HL-60/S4 (cell line): ENCODE measurements at regions not wholly inside any gene's neighbourhood (a gene's known extent, or its start where the extent isn't known, plus 50 kb on each side); places are given as distances from the start of the nearest gene placed in this dataset.

Experiments
- in situ Hi-C: fragments of 300-500 bp; cut with MboI; formaldehyde crosslinking; loops from 2 replicates; pipeline ENCODE4 v1.14.3; 2022; ENCODE audit warnings: low sequenced_read_pairs

DNA sequence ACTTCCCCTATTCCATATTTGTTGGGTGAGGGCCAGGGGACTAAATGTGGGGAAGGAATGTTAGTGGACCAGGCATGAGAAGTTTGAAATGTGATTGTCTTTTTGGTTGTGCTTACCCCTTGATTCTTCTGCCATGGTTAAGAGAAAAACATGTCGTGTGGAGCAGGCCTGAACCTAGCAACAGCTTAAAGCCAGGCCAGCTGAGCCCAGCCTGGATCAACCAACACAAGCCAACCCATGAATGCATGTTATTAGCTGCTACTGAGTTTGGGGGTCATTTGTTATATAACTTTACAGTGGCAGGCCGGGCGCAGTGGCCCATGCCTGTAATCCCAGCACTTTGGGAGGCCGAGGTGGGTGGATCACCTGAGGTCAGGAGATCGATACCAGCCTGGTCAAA, 52.4 kb upstream of the TRIO start:
- in situ Hi-C loops = no loop called here

DNA sequence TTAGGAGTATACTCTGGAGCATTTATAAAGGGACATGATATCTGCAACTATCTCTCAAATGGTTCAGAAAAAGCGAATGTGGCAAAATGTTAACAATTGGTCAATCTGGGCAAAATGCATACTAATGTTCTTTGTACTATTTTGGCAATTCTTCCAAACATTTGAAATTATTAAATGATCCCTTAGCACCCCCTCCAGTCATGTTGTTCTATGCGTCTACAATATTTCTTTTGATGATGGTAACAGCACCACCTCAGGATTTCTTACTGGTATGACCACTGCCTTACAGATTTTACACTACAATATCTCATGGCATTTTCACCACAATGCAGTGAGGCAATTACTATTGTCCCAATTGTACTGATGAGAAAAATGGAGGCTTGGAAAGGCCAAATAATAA, 52.9 kb upstream of the TRIO start:
- in situ Hi-C loops = no loop called here

DNA sequence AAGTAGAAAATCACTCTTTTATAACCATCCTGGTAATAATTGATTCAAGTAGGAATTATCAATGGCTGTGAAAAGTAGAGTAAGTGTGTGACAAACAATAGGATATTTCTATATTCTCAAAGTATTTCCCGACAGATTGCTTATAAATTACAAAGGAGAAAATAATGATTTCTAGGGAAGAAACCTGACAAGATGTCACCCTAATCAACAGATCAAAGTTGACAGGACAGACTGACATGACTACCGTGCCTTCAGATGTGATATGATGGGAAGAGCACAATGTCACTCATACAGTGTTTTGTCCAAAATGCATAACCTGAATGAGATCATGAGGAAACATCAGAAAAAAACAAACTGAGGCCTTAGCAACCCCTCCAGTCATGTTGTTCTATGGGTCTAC, 53.9 kb upstream of the TRIO start:
- in situ Hi-C loops = no loop called here

DNA sequence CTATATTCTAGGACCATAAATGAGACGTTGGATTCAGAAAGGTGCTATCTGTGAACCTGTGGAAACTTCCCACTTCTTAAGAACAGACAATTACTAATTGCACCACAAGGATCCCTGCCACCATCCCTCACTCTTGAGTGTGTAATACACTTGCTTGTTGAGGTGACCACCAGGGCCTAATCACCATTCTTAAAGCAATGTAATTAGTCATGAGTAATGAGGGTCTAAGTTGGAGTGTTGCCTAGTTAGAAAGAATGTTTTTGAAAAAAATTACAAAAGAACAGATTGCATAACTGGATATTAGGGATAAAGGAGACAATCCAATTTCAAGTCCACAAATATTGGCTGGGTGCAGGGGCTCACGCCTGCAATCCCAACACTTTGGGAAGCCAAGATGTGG, 56.9 kb upstream of the TRIO start:
- in situ Hi-C loops = no loop called here

DNA sequence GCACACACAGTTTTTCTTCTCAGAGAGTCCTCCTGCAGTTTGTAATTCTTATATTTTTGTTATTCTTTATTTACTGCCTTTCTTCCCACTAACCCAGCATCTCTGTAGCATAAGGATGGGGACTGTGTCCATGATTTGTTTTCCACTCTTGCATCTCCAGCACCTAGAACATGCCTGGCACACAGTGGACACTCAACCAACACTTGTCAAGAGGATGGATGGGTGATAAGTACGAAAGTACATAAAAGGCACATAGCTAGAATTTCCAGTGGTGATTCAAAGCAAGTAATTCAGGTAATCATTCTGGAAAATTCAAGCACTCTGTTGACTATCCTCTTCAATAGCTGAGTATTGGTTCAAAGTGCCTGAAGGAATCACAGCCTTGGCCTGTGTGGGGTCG, 60.2 kb upstream of the TRIO start:
- in situ Hi-C loops = no loop called here

DNA sequence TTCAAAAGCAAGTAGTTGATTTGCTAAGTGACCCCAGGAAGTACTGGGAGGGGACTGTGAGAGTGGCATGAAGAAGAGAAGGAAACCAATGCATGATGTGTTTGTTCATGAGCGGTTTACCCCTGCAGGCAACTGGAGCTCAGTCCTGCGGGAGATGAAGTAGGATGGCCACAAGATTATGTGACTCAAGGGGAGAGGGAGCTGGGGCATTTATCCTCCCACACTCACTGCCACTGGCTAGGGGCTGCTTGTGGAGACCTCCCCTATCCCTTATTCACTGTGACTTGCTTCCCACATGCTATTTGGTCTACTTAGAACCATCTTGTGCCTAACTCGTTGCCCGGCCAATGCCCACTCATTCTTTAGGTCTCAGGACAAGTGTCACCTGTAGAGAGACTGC, 60.6 kb upstream of the TRIO start:
- in situ Hi-C loops = no loop called here

DNA sequence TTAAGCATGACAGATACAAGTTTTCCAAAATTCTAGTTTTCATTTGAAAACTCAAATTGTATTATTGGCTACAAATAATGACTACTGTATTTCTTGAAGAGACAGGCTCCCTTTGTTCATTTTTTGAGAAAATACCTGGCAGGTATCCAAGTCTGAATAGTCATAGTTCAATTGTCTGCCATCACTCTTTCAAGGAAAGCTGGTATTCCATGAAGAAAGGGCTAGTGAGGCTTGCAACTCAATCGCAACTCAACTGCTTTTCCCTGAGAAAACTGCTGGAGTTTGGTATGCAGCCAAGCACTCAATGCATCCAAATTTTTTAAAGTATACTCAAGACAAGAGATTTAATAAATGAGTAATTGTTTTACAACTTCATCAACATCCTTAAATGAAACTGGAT, 61.4 kb upstream of the TRIO start:
- in situ Hi-C loops = no loop called here

DNA sequence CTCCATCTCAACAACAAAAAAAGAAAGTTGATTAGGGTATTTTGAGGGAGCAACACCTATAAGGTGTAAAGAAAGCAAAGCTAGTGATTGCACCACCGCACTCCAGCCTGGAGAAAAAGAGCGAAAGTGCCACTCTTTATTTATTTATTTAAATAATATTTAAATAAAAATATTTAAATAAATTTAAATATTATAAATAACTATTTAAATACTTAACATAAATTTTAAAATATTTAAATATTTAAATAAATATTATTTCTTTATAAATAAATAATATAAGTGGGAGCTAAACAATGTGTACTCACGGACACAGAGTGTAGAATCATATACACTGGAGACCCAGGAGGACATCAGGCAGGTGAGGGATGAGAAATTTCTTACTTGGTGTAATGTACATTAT, 64.4 kb upstream of the TRIO start:
- in situ Hi-C loops = no loop called here

DNA sequence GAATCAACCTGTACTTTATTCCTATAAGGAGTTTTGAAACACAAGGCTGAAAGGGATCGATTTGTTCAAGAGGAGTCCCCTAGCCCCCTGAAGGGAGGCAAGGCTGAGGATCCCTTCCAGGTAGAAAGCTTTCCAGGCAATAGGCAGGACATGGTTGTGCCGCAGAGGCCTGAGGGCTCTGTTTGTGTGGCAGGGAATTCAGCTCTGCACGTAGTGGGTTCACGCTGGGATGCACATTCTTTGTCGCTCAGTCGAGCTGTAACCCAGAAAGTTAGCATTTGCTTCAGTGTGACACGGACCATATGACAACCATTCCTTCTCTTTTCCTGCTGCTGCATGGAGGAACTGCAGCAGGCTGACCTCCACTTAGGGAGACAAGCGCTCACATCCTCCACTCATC, 65.6 kb upstream of the TRIO start:
- in situ Hi-C loops = no loop called here

DNA sequence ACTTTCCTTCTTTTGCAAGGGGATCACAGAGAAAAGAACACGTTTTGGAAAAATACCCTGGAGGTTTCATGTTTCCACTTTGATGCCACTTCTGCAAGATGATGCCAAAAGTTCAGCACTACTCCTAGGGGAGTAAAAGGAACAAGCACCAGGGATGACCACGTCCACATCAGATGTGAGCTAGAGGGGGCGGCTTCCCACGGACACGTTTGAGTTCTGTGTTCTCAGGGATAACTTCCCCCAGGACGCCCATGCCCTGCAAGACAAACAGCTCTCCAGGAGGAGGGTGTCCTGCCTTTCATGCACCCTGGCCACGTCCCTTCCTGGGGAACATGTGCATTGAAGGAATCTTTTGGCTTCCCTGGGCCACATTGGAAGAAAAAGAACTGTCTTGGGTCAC, 66.6 kb upstream of the TRIO start:
- in situ Hi-C loops = no loop called here

DNA sequence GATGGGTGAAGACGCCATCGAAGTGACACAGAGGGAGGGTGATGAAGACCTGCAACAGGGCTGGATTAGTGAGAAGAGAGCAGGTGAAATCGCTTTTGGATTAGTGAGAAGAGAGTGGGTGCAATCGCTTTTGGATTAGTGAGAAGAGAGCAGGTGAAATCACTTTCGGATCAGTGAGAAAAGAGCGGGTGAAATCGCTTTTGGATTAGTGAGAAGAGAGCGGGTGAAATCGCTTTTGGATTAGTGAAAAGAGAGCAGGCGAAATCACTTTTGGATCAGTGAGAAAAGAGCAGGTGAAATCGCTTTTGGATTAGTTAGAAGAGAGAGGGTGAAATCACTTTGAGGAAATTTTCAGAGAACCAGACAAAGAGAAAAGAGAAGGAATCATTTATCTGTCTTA, 67.2 kb upstream of the TRIO start:
- in situ Hi-C loops = no loop called here

DNA sequence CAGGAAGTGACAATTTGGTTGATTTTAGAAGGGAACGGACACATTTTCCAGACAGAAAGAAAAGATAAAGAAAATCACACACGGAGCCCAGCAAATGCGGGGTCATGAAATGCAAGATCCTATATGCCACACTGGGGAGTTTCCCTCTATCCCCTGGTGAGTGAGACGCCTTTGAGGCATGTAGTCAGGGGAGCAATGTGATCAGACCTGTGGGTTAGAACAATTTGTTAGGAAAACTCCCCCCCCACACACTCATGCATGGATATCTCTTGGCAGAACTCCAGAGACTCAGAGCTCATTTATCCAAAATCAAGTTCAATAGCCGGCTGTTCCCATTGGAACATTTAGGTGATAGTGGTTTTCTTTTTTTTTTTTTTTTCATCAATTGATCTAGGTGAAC, 71.7 kb upstream of the TRIO start:
- in situ Hi-C loops = no loop called here

DNA sequence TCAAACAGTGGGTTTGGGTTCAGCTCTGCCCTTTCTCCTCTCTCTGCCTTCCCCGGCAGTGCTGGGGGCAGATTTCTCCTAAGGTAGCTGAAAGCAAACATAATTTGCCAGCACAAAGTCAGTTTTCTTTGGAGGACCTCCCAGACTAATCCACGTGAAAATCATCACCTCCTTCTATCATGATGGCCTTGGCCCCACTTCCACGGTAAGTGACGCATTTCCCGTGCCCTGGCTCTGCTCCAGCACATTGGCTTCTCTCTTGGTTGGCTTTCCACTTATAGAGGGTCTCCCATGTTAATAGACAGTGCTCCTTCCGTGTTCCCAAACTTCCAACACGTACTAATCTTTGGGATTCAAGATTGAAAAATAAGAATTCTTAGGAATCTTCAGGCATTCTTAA, 74.1 kb upstream of the TRIO start:
- in situ Hi-C loops = no loop called here

DNA sequence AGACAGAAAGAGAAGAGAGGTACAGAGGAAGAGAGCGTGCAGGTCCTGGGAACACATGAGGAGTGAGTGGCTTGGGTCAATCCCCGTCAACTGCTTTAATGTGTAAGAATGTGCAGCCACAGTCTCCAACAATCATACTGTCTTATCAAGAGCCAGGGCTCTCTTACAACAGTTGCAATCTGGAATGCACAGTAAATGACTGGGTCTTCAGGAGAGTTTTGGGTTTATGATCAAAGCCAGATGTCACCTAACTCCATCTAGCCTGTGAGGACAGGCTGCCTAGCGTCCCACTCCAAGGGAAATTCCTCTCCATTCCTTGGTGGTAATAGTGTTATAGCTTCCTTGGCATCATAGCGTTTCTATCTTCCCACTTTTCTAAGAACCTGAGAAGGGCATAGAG, 75.0 kb upstream of the TRIO start:
- in situ Hi-C loops = no loop called here

DNA sequence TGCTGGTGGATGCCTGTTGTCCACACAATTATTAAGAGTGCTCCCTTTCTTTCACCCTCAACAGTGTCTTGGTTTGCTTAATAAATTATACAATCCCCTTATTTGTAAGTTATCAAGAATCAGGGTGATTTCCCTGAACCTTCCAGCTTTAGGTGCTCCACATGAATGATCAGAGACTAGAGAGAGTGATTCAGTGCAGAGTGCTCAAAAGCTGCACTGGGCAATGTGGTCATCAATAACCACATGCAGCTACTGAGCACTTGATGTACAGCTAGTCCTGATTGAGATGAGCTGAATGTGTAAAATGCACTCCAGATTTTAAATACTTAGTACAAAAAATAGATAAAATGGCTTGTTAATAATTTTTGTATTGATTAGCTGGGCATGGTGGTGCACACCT, 76.8 kb upstream of the TRIO start:
- in situ Hi-C loops = no loop called here

DNA sequence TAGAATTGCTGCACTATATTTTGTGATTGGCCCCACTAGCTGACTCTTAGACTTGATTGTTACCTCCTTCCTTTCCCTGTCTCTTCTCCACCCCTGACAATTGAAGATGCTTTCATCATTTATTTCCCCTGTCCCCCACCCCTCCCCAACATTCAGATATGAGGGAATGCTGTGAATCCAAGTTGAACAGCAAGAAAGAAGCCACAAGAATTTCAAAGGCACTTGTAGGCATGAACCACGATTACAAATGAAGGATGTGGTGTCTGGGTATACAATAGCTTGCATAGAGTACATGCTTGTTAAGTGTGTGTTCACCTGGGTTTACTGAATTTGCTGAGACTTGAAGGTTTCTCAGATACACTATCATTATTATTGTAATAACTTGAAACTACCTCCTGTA, 78.3 kb upstream of the TRIO start:
- in situ Hi-C loops = no loop called here

DNA sequence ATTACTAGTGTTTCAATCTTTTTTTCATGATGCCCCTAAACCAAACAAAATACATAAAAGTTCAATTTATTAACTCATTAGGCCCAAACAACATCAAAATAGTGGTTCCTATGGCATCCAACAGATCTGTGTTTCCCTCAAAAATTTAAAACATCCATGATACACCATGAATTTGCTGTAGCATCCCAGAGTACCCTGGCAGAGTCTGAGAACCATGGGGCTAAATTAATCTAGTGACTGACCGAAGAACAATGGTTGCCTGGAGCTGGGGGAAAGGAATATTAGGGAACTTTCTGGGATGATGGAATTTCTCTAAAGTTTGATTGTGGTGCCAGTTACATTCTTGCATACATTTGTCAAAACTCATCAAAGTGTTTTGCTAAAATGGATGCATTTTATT, 79.5 kb upstream of the TRIO start:
- in situ Hi-C loops = no loop called here

DNA sequence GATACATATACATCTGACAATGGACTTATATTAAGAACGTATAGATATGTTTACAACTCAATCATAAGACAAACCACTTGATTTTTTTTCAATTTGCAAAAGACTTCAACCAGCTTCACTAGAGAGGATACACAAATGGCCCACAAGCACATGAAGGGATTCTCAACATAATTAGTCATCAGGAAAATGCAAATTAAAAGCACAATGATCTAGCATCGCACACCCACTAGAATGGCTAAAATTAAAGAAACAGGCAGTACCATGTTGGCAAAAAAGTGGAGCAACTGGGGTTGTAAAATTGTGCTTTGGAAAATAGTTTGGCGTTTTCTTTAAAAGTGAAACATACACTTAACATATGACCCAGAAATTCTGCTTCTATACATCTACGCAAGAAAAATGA, 80.0 kb upstream of the TRIO start:
- in situ Hi-C loops = no loop called here

DNA sequence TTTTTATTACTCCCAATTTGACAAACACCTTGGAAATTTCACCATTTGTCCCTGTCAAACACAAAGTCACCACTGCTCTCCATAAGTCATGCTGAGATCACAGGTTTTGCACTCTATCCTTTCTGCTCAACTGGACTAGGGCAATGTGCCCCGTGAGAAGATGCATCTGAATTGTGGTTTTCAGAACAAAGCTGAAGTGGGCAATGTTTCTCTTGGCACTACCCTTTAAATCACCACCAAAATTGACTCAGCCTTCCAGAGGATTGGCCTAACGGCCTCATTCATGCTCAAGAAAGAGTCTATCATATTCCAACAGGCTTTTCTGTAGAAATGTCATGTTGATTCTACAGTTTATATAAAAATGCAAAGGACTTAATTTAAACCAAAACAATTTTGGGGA, 81.0 kb upstream of the TRIO start:
- in situ Hi-C loops = no loop called here

DNA sequence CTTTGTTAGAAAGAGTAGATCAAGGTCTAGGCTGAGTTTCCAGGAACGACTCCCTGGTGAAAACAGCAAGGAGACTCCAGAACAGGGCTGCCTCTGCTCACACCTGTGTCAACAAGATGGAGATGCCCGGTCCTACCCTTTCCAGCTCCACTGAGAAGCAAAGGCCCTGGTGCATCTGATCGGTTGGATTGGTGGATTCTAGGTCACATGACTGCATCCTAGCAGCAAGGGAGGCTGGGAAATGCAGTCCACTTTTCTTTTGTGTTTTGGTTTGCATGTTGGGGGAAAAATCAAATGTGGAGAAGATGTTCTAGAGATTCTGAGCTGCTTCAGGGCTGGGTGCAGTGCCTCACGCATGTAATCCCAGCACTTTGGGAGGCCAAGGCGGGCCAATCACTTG, 82.0 kb upstream of the TRIO start:
- in situ Hi-C loops = no loop called here

DNA sequence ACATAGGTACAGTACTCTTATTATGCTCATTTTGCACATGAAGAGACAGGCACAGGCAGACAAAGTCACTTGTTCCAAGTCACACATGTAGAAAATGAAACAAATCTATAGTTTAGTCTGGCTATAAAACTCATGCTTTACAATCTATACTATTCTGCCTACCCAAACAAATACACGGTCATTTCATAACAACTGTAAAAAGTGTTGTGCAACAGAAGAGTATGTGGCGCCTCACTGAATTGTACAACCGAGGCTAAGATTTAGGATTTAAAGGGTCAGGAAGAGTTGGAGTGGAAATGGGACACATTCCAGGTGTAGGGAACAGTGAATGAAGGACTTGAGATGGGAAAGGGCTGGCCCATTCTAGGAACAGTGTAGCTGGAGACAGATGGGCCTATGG, 82.9 kb upstream of the TRIO start:
- in situ Hi-C loops = no loop called here

DNA sequence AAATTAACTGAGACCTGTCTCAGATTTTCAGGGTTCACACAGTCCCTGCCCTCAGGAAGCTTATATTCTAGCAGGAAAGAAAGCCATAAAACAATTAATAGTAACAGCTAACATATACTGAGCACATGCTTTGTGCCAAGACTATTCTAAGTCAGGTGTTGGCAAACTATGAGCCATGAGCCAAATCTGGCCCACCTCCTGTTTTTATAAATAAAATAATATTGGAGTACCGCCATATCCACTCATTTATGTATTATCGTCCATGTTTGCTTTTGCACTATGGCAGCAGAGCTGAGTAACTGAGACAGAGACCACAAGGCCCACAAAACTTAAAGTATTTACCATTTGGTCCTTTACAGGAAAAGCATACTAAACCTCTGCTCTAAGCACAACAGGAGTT, 83.3 kb upstream of the TRIO start:
- in situ Hi-C loops = no loop called here

DNA sequence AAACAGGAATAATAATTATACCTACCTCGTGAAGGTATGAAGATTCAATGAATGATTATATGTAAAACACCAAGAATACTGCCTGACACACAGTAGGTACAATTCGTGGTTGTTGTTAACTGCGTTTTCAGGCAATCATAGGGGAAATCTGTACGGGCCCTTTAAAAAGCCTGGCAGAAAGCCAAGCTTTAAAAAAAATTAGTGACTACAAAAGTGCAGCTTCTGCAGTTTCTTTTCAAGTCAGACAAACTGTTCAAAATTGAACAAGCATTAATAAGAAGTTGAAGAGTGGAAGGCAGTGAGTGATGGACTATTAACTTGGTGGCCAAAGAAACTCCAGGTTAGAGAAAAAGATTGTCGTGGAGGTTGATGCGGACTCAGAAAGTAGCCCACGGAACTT, 85.9 kb upstream of the TRIO start:
- in situ Hi-C loops = no loop called here

DNA sequence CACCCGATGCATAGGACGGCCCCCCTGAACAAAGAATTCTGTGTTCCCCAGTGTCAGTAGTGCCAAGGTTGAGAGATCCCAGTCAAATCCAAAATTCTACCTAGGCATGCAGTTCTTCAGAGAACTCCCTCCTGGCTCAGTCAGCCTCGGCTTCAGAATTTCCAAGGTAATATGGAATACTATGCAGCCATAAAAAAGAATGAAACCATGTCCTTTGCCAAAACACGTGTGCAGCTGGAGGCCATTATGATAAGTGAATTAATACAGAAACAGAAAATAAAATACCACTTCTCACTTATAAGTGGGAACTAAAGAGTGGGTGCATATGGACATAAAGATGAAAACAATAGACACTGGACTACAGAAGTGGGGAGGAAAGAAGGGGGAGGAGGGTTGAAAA, 87.1 kb upstream of the TRIO start:
- in situ Hi-C loops = no loop called here
